ENCODE measurements at regions not wholly inside any gene's neighbourhood (a gene's known extent, or its start where the extent isn't known, plus 50 kb on each side); places are given as distances from the start of the nearest gene placed in this dataset.

- no peak for DNase-seq (ENCODE audit: low spot score in 2 of 2)
- FAIRE-seq: no peak
Measured at GRCh38 chr2:147057892-147058490, 786.8 kb upstream of the ACVR2A start.

DNA sequence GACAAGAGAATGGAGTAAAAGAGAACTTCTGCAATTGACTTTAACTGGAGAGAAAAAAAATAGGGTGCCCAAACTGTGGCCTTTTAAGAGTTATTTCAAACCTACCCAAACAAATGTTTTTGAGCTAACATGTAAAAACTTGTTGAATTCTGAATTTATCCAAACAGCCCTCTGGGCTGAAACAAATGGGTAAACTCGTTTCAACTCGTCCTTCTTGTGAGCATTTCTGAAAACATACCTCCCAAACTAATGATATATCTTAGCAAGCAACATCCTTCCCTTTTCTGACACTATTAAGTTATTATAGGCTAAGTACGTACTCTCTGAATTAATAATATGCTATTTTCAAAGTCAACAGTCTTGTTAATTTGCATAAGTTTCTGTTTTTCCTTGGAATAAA, 793.0 kb upstream of the ACVR2A start:
- DNase-seq (ENCODE audit: low spot score in 2 of 2) (no peak), FAIRE-seq (no peak)

- peak; percentile 28 for FAIRE-seq
- DNase-seq (ENCODE audit: low spot score in 2 of 2): no peak
Measured at GRCh38 chr2:147051248-147051647, 793.6 kb upstream of the ACVR2A start.

- FAIRE-seq (no peak), DNase-seq (ENCODE audit: low spot score in 2 of 2) (no peak)
Measured at GRCh38 chr2:147049957-147050356, 794.9 kb upstream of the ACVR2A start.

- DNase-seq (ENCODE audit: low spot score in 2 of 2) (no peak), FAIRE-seq (no peak)
Measured at GRCh38 chr2:147046473-147046872, 798.4 kb upstream of the ACVR2A start.

DNA sequence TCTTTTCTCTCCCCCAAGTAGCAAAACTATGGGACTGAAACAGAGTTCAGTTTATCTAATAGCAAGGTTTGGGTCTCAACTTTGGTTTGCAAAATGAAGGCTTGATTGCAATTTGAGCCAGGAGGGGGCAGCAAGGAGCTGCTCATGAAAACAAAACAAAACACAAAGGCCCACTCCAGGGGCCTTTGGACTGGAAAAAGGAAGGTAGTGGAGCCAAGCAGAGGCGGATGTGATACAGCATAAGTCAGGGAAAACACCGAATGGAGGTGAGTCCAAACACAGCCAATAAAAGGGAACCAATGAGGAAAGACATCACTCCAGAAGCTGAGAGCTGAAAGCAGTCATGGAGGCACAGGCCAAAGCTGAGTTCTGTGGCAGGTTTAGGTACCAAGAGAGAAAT, 799.7 kb upstream of the ACVR2A start:
- DNase-seq (ENCODE audit: low spot score in 2 of 2): no peak
- FAIRE-seq: no peak

DNA sequence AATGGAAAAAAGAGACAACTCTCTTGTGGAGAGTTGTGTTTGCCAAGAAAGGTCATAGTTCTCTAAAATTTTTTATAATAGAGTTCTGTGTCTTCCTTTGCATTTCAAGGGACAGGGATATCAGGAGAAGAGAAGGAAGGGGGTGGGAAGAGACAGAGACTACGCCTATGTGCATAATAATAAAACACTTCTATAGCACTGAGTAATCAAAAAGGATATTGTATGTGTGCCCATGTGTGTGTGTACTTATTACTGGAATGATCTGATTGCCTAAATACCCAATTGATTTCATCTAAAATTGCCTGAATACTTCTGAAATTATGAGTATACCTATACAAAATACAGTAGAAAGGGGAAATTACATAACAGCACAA, 803.7 kb upstream of the ACVR2A start:
- DNase-seq (ENCODE audit: low spot score in 2 of 2): no peak
- FAIRE-seq: no peak

- no peak for DNase-seq (ENCODE audit: low spot score in 2 of 2)
- no peak for FAIRE-seq
Measured at GRCh38 chr2:147040298-147041120, 804.3 kb upstream of the ACVR2A start.

DNA sequence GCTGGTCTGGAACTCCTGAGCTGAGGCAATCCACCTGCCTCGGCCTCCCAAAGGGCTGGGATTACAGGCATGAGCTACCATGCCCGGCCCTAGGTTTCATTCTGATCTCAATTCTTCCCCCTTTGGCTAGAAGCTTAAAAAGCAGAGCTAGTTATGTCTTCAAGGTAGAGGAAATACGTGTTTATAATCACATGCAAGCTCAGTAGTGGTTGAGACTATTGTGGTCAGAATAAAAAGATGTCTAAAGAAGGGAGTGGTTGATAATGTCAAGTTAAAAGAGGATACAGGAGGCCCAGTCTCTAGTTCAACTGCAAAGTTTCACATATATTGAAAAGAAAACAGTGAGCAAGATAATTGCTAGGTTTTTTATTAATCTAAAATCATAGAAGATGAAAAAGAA, 807.8 kb upstream of the ACVR2A start:
- no peak for DNase-seq (ENCODE audit: low spot score in 2 of 2)
- no peak for FAIRE-seq

DNA sequence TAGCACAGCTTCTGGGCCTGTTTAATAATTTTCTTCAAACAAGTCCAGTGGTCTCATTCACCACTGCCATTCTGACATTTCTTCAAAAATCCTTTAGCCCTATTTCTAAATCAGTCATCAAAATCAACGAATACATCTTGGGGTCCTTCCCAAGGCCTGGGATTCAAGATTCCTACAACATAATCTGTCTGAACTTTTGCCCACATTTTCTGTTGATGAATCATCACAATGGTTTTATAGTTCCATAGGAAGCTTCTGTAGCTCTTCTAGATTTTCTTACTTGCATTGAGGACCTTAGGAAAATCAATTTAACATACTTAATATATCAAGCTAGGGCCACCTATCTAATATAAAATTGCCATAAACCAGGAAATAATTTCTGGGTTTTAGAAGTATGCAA, 811.8 kb upstream of the ACVR2A start:
- FAIRE-seq (no peak), DNase-seq (ENCODE audit: low spot score in 2 of 2) (no peak)

- no peak for FAIRE-seq
- DNase-seq (ENCODE audit: low spot score in 2 of 2): no peak
Measured at GRCh38 chr2:147031897-147032296, 812.9 kb upstream of the ACVR2A start.

GRCh38 chr2:147030966-147031720, 813.7 kb upstream of the ACVR2A start:
- no peak for DNase-seq (ENCODE audit: low spot score in 2 of 2)
- FAIRE-seq: no peak

- DNase-seq (ENCODE audit: low spot score in 2 of 2) (no peak), FAIRE-seq (no peak)
Measured at GRCh38 chr2:147027436-147027835, 817.4 kb upstream of the ACVR2A start.

GRCh38 chr2:147026664-147027295, 818.0 kb upstream of the ACVR2A start:
- FAIRE-seq (no peak), DNase-seq (ENCODE audit: low spot score in 2 of 2) (no peak)

DNA sequence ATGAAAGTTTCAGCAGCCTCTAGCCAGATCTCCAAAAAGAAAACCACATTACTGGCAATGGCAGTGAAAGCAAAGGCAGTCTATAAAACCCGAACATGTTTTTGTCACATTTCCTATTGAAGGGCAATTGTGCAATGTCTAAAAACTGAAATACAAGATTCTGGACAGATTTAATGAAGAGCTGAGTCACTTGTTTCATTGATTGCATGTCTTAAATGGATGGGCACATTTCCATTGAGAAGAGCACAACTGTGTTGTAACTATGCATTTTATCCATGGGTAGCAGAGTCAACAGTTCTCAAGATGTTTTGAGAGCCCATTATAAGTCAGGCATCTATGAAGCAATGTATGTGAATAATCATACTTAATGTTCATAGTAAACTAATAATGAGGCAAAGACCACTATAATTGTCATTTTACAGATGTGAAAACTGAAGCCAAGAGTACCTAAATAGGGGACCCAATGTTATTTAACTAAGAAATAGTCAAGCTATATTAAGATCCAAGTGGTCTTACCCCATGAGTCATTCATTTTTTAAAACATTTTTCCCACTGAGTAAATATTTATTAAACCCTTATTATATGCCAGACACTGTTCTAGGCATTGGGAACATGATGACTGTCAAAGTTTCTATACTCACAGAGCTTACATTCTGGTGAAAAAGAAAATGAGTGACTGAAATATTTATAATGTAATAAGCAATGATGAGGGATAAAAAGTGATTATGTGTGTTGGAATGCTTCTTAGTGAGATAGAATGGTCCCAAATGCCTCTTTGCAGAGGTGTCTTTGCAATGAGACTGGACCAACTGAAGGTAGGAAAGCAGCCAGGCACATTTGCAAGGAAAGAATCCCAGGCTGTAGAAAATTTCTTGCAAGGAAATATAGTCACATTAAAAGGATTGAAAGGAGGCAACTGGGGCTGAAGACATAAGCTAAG, 818.9 kb upstream of the ACVR2A start:
- FAIRE-seq (no peak), DNase-seq (ENCODE audit: low spot score in 2 of 2) (no peak)

DNA sequence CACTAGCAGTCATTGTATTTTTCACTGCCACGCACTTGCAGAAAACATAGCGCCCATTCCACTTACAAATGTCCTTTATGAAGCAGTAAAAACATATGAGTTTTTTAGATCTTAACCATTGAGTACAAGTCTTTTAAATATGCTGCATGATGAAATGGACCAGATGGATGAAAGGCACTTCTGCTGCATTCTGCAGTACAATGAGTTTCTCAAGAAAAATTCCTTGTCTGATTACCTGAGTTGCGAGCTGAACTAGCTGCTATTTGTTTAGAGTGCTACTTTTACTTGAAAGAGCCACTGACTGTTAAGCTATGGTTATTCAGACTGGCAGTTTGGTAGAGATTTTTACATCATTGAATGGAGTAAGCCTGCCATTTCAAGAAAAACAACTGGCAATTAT, 825.5 kb upstream of the ACVR2A start:
- no peak for FAIRE-seq

GRCh38 chr2:147017951-147018645, 826.7 kb upstream of the ACVR2A start:
- DNase-seq (ENCODE audit: low spot score in 2 of 2): no peak
- no peak for FAIRE-seq

More for the DNA sequence above, 825.5 kb upstream of the ACVR2A start:
- no peak for DNase-seq (ENCODE audit: low spot score in 2 of 2)

DNA sequence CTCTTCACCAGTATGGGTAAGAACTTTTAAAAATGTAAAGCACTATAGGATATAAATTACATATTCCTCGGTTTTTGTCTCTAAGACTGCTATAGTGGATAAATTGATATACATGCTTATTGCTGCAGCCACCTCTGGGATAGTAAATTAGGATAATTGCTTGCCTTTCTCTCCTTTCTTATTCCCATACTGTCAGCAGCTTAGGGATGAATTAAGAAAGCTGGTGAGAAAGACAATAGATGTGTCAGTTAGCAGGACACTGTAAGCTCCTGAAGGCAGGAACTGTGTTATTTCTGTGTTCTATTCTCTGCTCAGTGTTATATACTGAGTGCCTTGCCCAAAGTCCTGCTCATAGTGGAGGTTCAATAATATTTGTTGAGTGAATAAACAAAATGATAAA, 828.6 kb upstream of the ACVR2A start:
- DNase-seq (ENCODE audit: low spot score in 2 of 2) (no peak), FAIRE-seq (no peak)

- FAIRE-seq: no peak
- no peak for DNase-seq (ENCODE audit: low spot score in 2 of 2)
Measured at GRCh38 chr2:147015591-147015990, 829.2 kb upstream of the ACVR2A start.
